Mesodermal cell (in vitro differentiated cells): ENCODE measurements at regions not wholly inside any gene's neighbourhood (a gene's known extent, or its start where the extent isn't known, plus 50 kb on each side); places are given as distances from the start of the nearest gene placed in this dataset.

Experiments used
- H3K27ac ChIP-seq: 2 replicates; pipeline ENCODE4 v1.7.0; 2013; ENCODE audit warnings: mild to moderate bottlenecking, low read depth, low read length, moderate library complexity; ENCODE audit not compliant: severe bottlenecking
- H3K36me3 ChIP-seq: 2 replicates; pipeline ENCODE4 v1.7.1; 2013; ENCODE audit warnings: mild to moderate bottlenecking, low read length, moderate library complexity; ENCODE audit not compliant: control insufficient read depth, insufficient read depth
- H3K4me1 ChIP-seq: one replicate; pipeline ENCODE4 v1.7.1; 2013; ENCODE audit warnings: mild to moderate bottlenecking, low read length; ENCODE audit not compliant: insufficient read depth, control insufficient read depth, poor library complexity, severe bottlenecking
- H3K4me3 ChIP-seq: 2 replicates; pipeline ENCODE4 v1.7.0; 2013; ENCODE audit warnings: low read length, control low read depth, mild to moderate bottlenecking; ENCODE audit not compliant: insufficient read depth, poor library complexity, severe bottlenecking; ENCODE audit errors: extremely low read depth
- H3K9me3 ChIP-seq: 2 replicates; pipeline ENCODE4 v1.7.1; 2013; ENCODE audit warnings: mild to moderate bottlenecking, low read length, moderate library complexity; ENCODE audit not compliant: control insufficient read depth
- WGBS, 2 experiments: methylation state at CpG; one replicate each; pipeline ENCODE4 v1.1.5; 2013; ENCODE audit warnings: missing lambda C conversion rate in 2 of 2; ENCODE audit not compliant: insufficient coverage in 2 of 2; 5-methylcytosine and 5-hydroxymethylcytosine counted together

DNA sequence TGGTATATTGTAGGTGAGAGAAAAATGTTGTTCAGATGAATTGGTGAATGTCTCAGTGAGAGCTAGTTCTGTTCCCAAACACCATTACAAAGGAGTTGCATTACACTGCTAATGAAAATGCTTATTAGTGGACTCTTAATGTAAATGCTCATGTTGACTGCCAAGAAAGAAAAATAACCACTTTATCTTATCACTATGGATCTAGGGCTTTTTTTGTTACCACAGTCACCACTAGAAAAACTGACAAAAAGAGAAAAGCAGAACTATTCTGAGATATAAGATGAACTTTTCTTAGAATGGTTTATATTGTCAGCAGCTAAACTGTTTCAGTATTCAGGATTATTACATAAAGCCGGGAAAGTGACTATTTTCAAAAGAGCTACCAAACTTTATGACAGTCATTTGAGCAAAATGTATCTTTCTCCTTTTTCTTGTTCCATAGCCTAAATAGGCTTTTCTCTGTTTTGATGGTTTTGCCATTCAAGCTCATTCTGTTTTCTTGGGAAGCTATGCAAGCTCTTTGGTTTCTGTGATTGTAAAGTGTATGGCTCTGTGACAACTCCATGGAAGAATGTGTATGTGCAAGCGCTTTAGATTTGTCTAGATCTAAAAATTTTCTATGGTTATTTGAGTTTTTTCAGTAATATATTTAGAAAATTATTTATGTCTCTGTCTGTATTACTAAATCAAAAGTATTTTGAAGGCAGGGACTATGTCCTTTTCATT lies 64.2 kb upstream of the DPH5 start:
- H3K4me1 ChIP-seq, result no peaks in the 10 kb centered on the region

GRCh38 chr1:101088431-101088830 lies 62.8 kb upstream of the DPH5 start:
- no CpG with 5 or more reads among the region's 1 CpG for WGBS, 2 experiments
- Histone ChIP-seq H3K27ac (no peak overlapping the region), H3K36me3 (no peaks in the 10 kb centered on the region), H3K4me3 (no peak overlapping the region), H3K4me1 (no peaks in the 10 kb centered on the region), H3K9me3 (no peaks in the 10 kb centered on the region)

More for the DNA sequence above, 64.2 kb upstream of the DPH5 start:
- no peaks in the 10 kb centered on the region for H3K9me3 ChIP-seq
- H3K27ac ChIP-seq, result no peak overlapping the region
- no peaks in the 10 kb centered on the region for H3K36me3 ChIP-seq
- WGBS, 2 experiments, result 90% methylated on average over 1 of the region's 2 CpGs; no CpG with 5 or more reads in 1 of the 2 experiments
- H3K4me3 ChIP-seq, result no peak overlapping the region

DNA sequence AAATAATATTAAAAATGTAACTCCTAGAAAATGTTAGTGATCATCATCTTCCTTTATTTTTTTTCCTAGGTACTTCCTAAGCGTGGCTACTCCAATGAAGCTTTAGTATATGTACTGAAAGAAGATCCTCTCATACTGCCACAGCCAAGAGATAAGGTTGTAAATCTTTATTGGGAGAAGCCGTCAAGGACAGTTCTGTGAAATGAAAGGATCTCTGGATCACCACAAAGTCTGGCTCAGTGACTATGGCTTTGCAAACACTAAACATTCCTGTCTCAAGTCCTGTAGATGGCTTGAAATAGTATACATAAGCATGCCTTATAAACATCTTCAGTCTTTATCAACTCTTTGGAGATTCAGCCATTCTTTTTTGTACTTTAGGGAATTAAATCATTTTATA lies 61.2 kb upstream of the DPH5 start:
- H3K27ac ChIP-seq, result no peak overlapping the region
- WGBS, 2 experiments, result 86% methylated on average over 1 of the region's 2 CpGs; no CpG with 5 or more reads in 1 of the 2 experiments

GRCh38 chr1:101081496-101082488 lies 56.2 kb upstream of the DPH5 start:
- no peaks in the 10 kb centered on the region for H3K4me1 ChIP-seq
- H3K27ac ChIP-seq, result no peak overlapping the region
- no peaks in the 10 kb centered on the region for H3K36me3 ChIP-seq
- H3K9me3 ChIP-seq, result no peaks in the 10 kb centered on the region
- H3K4me3 ChIP-seq, result no peak overlapping the region
- 88 to 100% methylated on average over 3 to 6 of the region's 8 CpGs for WGBS, 2 experiments

More for the DNA sequence above, 61.2 kb upstream of the DPH5 start:
- H3K9me3 ChIP-seq, result no peaks in the 10 kb centered on the region
- no peaks in the 10 kb centered on the region for H3K4me1 ChIP-seq
- H3K4me3 ChIP-seq, result no peak overlapping the region
- no peaks in the 10 kb centered on the region for H3K36me3 ChIP-seq

DNA sequence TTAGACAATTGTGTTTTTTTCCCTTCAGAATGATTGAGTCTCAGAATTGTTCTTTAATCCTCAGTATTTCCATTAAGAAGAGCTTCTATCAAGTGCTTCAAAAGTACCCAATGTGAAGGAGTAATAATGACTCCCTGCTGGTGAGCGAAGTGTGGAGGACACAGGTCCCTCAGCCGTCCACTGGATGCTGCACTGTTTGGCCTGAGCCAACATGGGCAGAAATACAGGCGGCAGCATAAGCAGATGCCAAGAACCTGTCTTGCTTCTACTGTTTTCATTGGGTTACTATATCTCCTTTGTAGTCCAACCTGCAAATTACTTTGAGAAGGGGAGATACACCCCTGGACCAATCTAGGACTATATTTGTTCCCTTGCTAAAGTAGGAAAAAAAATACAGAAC lies 55.3 kb upstream of the DPH5 start:
- H3K36me3 ChIP-seq, result no peaks in the 10 kb centered on the region
- WGBS, 2 experiments, result 90 to 100% methylated on average over 3 of the region's 3 CpGs
- no peak overlapping the region for H3K27ac ChIP-seq
- H3K4me1 ChIP-seq, result no peaks in the 10 kb centered on the region
- no peaks in the 10 kb centered on the region for H3K9me3 ChIP-seq
- no peak overlapping the region for H3K4me3 ChIP-seq

- WGBS, 2 experiments, result 74 to 88% methylated on average over 2 to 3 of the region's 4 CpGs
- H3K4me1 ChIP-seq, result no peaks in the 10 kb centered on the region
- no peak overlapping the region for H3K27ac ChIP-seq
- H3K36me3 ChIP-seq, result no peaks in the 10 kb centered on the region
- no peak overlapping the region for H3K4me3 ChIP-seq
- no peaks in the 10 kb centered on the region for H3K9me3 ChIP-seq
Observed at GRCh38 chr1:101079341-101079740, 53.8 kb upstream of the DPH5 start.

- no peaks in the 10 kb centered on the region for H3K36me3 ChIP-seq
- no peak overlapping the region for H3K27ac ChIP-seq
- H3K9me3 ChIP-seq, result no peaks in the 10 kb centered on the region
- H3K4me3 ChIP-seq, result no peak overlapping the region
- 91 to 94% methylated on average over 3 of the region's 4 CpGs for WGBS, 2 experiments
- H3K4me1 ChIP-seq, result no peaks in the 10 kb centered on the region
Observed at GRCh38 chr1:101077849-101078248, 52.3 kb upstream of the DPH5 start.

DNA sequence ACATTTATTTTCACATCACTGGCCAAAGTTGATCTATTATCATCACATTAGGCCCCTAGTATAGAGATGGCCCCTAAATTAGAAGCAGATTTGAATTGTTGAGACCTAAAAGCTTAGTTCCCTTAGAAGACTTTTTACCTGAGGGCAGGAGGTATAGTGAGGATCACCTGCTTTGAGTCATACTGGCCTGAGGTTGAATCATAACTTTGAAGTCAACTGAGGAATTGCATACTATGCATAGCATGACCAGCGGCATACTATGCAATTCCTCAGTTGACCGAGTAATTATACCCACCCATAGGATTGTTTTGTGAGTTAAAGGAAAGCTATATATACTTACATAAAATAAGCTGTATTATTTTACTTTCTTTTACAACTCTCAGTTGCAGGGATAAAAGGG lies 50.3 kb upstream of the DPH5 start:
- Histone ChIP-seq H3K9me3 (no peaks in the 10 kb centered on the region), H3K36me3 (no peaks in the 10 kb centered on the region), H3K4me3 (no peak overlapping the region), H3K4me1 (no peaks in the 10 kb centered on the region), H3K27ac (no peak overlapping the region)
- WGBS, 2 experiments, result no CpG with 5 or more reads among the region's 2 CpGs
